Smooth muscle cell (in vitro differentiated cells): ENCODE measurements at regions not wholly inside any gene's neighbourhood (a gene's known extent, or its start where the extent isn't known, plus 50 kb on each side); places are given as distances from the start of the nearest gene placed in this dataset.

Source experiments
- DNase-seq: peaks from one replicate; lab custom pipeline; 2025; ENCODE audit not compliant: unreplicated experiment; lab: John Stamatoyannopoulos, UW
- H2AFZ ChIP-seq: fragments of 200-600 bp; sonication (generic); 2 replicates; pipeline ENCODE4 v1.6.0; 2016; ENCODE audit warnings: antibody characterized with exemption, low read depth, mild to moderate bottlenecking
- H3F3A ChIP-seq: fragments of 200-600 bp; sonication (generic); 2 replicates; pipeline ENCODE4 v1.6.0; 2017; ENCODE audit warnings: antibody characterized with exemption, low read depth
- H3K27ac ChIP-seq: fragments of 200-600 bp; sonication (generic); 2 replicates; pipeline ENCODE4 v1.5.1; 2016; ENCODE audit warnings: low read depth, mild to moderate bottlenecking
- H3K27me3 ChIP-seq: fragments of 200-600 bp; sonication (generic); 2 replicates; pipeline ENCODE4 v1.6.1; 2016; ENCODE audit warnings: low read depth, mild to moderate bottlenecking
- H3K36me3 ChIP-seq: fragments of 200-600 bp; sonication (generic); 2 replicates; pipeline ENCODE4 v1.5.1; 2016; ENCODE audit warnings: low read depth
- H3K4me1 ChIP-seq: fragments of 200-600 bp; sonication (generic); 2 replicates; pipeline ENCODE4 v1.5.1; 2016; ENCODE audit warnings: low read depth
- H3K4me2 ChIP-seq: fragments of 200-600 bp; sonication (generic); 2 replicates; pipeline ENCODE4 v1.6.0; 2016; ENCODE audit warnings: mild to moderate bottlenecking
- H3K4me3 ChIP-seq: fragments of 200-600 bp; sonication (generic); 2 replicates; pipeline ENCODE4 v1.5.1; 2016; ENCODE audit warnings: mild to moderate bottlenecking
- H3K79me2 ChIP-seq: fragments of 200-600 bp; sonication (generic); 2 replicates; pipeline ENCODE4 v1.6.0; 2016; ENCODE audit warnings: low read depth, mild to moderate bottlenecking
- H3K9ac ChIP-seq: fragments of 200-600 bp; sonication (generic); 2 replicates; pipeline ENCODE4 v1.6.0; 2016; ENCODE audit warnings: low read depth
- H3K9me3 ChIP-seq: fragments of 200-600 bp; sonication (generic); replicated peaks from 2 replicates; pipeline ENCODE4 v1.5.1; 2016; ENCODE audit warnings: low read depth
- H4K20me1 ChIP-seq: fragments of 200-600 bp; sonication (generic); 2 replicates; pipeline ENCODE4 v1.6.0; 2016; ENCODE audit warnings: low read depth
- WGBS: methylation state at CpG from one replicate; pipeline ENCODE4 v1.1.7; 2016; ENCODE audit warnings: low lambda C conversion rate; 5-methylcytosine and 5-hydroxymethylcytosine counted together
- TF ChIP-seq, protein P1 (sequence below): fragments of 200-600 bp; sonication (generic); IDR thresholded peaks from 2 replicates; pipeline ENCODE4 v1.5.1; 2017; ENCODE audit warnings: borderline replicate concordance, mild to moderate bottlenecking, antibody characterized with exemption; ENCODE audit not compliant: insufficient read depth, poor library complexity, severe bottlenecking

GRCh38 chr2:185152186-185152585 is 553.9 kb downstream of the ZNF804A start:
- no peaks in the 10 kb centered on the region for H3K27me3 ChIP-seq
- H3F3A ChIP-seq = no peaks in the 10 kb centered on the region
- H4K20me1 ChIP-seq = no peaks in the 10 kb centered on the region
- H3K4me3 ChIP-seq = no peak overlapping the region
- H3K36me3 ChIP-seq = no peaks in the 10 kb centered on the region
- H3K4me2 ChIP-seq = no peak overlapping the region
- WGBS = 92% methylated on average over 3 of the region's 3 CpGs
- no peak for DNase-seq
- H3K27ac ChIP-seq = no peak overlapping the region
- H3K4me1 ChIP-seq = no peaks in the 10 kb centered on the region
- no peak overlapping the region for H3K9ac ChIP-seq
- H3K9me3 ChIP-seq = no peaks in the 10 kb centered on the region
- no peaks in the 10 kb centered on the region for H3K79me2 ChIP-seq
- H2AFZ ChIP-seq = no peak overlapping the region
- TF ChIP-seq, protein P1, sequence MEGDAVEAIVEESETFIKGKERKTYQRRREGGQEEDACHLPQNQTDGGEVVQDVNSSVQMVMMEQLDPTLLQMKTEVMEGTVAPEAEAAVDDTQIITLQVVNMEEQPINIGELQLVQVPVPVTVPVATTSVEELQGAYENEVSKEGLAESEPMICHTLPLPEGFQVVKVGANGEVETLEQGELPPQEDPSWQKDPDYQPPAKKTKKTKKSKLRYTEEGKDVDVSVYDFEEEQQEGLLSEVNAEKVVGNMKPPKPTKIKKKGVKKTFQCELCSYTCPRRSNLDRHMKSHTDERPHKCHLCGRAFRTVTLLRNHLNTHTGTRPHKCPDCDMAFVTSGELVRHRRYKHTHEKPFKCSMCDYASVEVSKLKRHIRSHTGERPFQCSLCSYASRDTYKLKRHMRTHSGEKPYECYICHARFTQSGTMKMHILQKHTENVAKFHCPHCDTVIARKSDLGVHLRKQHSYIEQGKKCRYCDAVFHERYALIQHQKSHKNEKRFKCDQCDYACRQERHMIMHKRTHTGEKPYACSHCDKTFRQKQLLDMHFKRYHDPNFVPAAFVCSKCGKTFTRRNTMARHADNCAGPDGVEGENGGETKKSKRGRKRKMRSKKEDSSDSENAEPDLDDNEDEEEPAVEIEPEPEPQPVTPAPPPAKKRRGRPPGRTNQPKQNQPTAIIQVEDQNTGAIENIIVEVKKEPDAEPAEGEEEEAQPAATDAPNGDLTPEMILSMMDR = no peak

DNA sequence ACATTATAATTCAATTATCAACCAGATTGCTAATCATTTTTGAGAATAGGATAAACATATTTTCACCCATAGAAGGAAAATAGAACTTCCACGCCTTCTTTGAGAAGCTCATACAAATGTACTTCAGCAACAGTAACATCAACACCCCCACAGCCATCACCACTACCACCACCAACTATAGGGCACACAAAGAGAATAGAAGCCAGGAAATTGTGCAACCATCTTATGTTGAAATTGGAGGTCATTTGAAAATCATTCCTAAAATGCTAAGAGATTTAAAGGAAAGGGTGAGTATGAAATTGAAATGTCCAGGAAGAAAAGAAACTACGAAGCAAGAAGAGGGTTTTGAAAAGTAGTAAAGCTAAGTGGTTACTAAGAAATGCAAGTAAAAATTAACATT is 563.4 kb downstream of the ZNF804A start:
- Histone ChIP-seq H3K79me2 (no peaks in the 10 kb centered on the region), H4K20me1 (no peaks in the 10 kb centered on the region), H3K4me1 (no peaks in the 10 kb centered on the region), H3K36me3 (no peaks in the 10 kb centered on the region), H3K9me3 (peaks cover 9% of the 10 kb centered on the region), H3K27me3 (no peaks in the 10 kb centered on the region), H3F3A (no peaks in the 10 kb centered on the region), H2AFZ (no peak overlapping the region), H3K9ac (no peak overlapping the region), H3K27ac (no peak overlapping the region), H3K4me2 (no peak overlapping the region), H3K4me3 (no peak overlapping the region)
- TF ChIP-seq, protein P1 = no peak
- DNase-seq = no peak
- WGBS = 79% methylated on average over 2 of the region's 2 CpGs

GRCh38 chr2:185174353-185174752 is 564.3 kb upstream of the FSIP2 start:
- Histone ChIP-seq H3K79me2 (no peaks in the 10 kb centered on the region), H3K36me3 (no peaks in the 10 kb centered on the region), H3K27me3 (no peaks in the 10 kb centered on the region), H3K4me1 (no peaks in the 10 kb centered on the region), H2AFZ (no peak overlapping the region), H3K9me3 (no peaks in the 10 kb centered on the region), H4K20me1 (no peaks in the 10 kb centered on the region), H3K9ac (no peak overlapping the region), H3K4me3 (no peak overlapping the region), H3K4me2 (no peak overlapping the region), H3F3A (no peaks in the 10 kb centered on the region), H3K27ac (no peak overlapping the region)
- TF ChIP-seq, protein P1 = no peak
- DNase-seq = no peak
- WGBS = 68% methylated on average over 1 of the region's 1 CpG

DNA sequence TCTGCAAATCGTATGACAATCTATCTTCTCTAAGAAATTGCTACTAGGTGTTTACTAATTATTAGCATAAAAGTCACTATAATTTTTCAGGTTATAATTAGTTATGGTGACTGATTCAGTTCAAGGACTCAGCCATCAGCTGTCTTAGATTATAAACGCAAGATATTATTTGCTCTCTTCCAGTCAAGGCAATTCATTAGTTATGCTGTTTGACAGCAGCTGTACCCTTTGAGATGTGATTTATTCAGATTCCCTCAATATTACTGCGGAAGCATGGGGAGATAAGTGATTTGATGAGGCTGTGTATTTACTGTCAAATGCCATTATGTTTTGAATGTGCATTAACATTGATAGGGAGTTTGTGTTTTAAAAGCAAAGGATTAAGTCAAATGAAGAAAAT is 558.9 kb upstream of the FSIP2 start:
- H3F3A ChIP-seq = no peaks in the 10 kb centered on the region
- H3K27ac ChIP-seq = no peak overlapping the region
- no peaks in the 10 kb centered on the region for H3K79me2 ChIP-seq
- H3K36me3 ChIP-seq = no peaks in the 10 kb centered on the region
- H3K4me2 ChIP-seq = no peak overlapping the region
- H4K20me1 ChIP-seq = no peaks in the 10 kb centered on the region
- no peaks in the 10 kb centered on the region for H3K4me1 ChIP-seq
- no peaks in the 10 kb centered on the region for H3K9me3 ChIP-seq
- 92% methylated on average over 3 of the region's 3 CpGs for whole genome bisulfite sequencing
- no peak overlapping the region for H2AFZ ChIP-seq
- TF ChIP-seq, protein P1 = no peak
- no peaks in the 10 kb centered on the region for H3K27me3 ChIP-seq
- no peak overlapping the region for H3K4me3 ChIP-seq
- H3K9ac ChIP-seq = no peak overlapping the region
- DNase-seq = no peak
